ENCODE measurements at regions not wholly inside any gene's neighbourhood (a gene's known extent, or its start where the extent isn't known, plus 50 kb on each side); places are given as distances from the start of the nearest gene placed in this dataset.

GRCh38 chr9:73609381-73609780 lies 457.7 kb downstream of the ANXA1 start:
- Mint-ChIP-seq H3K27me3 (ENCODE audit: insufficient read depth, low read depth, poor library complexity) (no peaks in the 10 kb centered on the region), H3K27ac (no peak overlapping the region), H3K4me3 (no peak overlapping the region), H3K4me1 (peaks cover 5% of the 10 kb centered on the region; the same call in 1 of the 3 replicates), H3K9me3 (no peaks in the 10 kb centered on the region), H3K36me3 (ENCODE audit: low read depth) (no peaks in the 10 kb centered on the region)
- Histone ChIP-seq H3K4me3 (no peak overlapping the region), H2AFZ (no peak overlapping the region), H3K9me2 (ENCODE audit: insufficient read depth) (no peaks in the 10 kb centered on the region), H3K4me1 (ENCODE audit: insufficient read depth) (no peaks in the 10 kb centered on the region), H3K27ac (ENCODE audit: low read depth) (no peak overlapping the region), H4K20me1 (replicated peaks; ENCODE audit: insufficient read depth) (no peaks in the 10 kb centered on the region), H3K79me2 (replicated peaks; ENCODE audit: insufficient read depth) (no peaks in the 10 kb centered on the region), H3K4me2 (no peak overlapping the region), H3K27me3 (ENCODE audit: insufficient read depth) (no peaks in the 10 kb centered on the region), H3K36me3 (ENCODE audit: insufficient read depth) (no peaks in the 10 kb centered on the region), H3F3A (replicated peaks; ENCODE audit: low read depth) (no peaks in the 10 kb centered on the region)
- no peak for TF ChIP-seq CREB1 (CRISPR knock-in tag; IDR thresholded peaks at IDR 0.05; ENCODE audit: low read depth)
- TF ChIP-seq ZNF462 (CRISPR knock-in tag; IDR thresholded peaks at IDR 0.05), result no peak
- TF ChIP-seq ZNF114 (CRISPR knock-in tag; IDR thresholded peaks at IDR 0.05), result no peak
- TF ChIP-seq ZNF331 (CRISPR knock-in tag; IDR thresholded peaks at IDR 0.05; ENCODE audit: low read depth), result no peak
- no peak for TF ChIP-seq EZH2 (IDR thresholded peaks at IDR 0.05; ENCODE audit: low read depth, unreplicated experiment)
- TF ChIP-seq CTCF (conservative IDR thresholded peaks at IDR 0.05; ENCODE audit: low read depth in 2 of 2), result no peak
- no peak for TF ChIP-seq REST (IDR thresholded peaks at IDR 0.05; ENCODE audit: unreplicated experiment)
- no peak for TF ChIP-seq JUNB (IDR thresholded peaks at IDR 0.05; ENCODE audit: unreplicated experiment)
- TF ChIP-seq STAT1 (IDR thresholded peaks at IDR 0.05; ENCODE audit: unreplicated experiment), result no peak
- TF ChIP-seq NANOG (IDR thresholded peaks at IDR 0.05; ENCODE audit: borderline replicate concordance), result no peak
- TF ChIP-seq EZH2phosphoT487 (IDR thresholded peaks at IDR 0.05; ENCODE audit: unreplicated experiment), result no peak
- TF ChIP-seq ETS1 (IDR thresholded peaks at IDR 0.05), result no peak
- TF ChIP-seq POLR2AphosphoS5 (IDR thresholded peaks at IDR 0.05; ENCODE audit: low read depth), result no peak
- ATAC-seq (no peak), DNase-seq (ENCODE audit: low spot score) (no peak)
